OCI-LY7 (cell line): ENCODE measurements at regions not wholly inside any gene's neighbourhood (a gene's known extent, or its start where the extent isn't known, plus 50 kb on each side); places are given as distances from the start of the nearest gene placed in this dataset.

Experiments
- CTCF ChIP-seq: fragments of 200-600 bp; sonication (generic); conservative IDR thresholded peaks from 2 replicates; pipeline ENCODE4 v1.5.1; 2014; ENCODE audit warnings: mild to moderate bottlenecking, antibody characterized with exemption, low read length, moderate library complexity, mixed read lengths
- EZH2phosphoT487 ChIP-seq: fragments of 200-600 bp; sonication (generic); IDR thresholded peaks from 2 replicates; pipeline ENCODE4 v1.6.1; 2018; ENCODE audit warnings: low read depth, borderline replicate concordance, mild to moderate bottlenecking, mixed run types, antibody characterized with exemption, low read length, moderate library complexity, mixed read lengths

GRCh38 chr10:60537697-60538096, 148.0 kb upstream of the ANK3 start:
- TF ChIP-seq CTCF (no peak), EZH2phosphoT487 (no peak)
